CD8-positive, alpha-beta memory T cell (primary cell): ENCODE measurements at regions not wholly inside any gene's neighbourhood (a gene's known extent, or its start where the extent isn't known, plus 50 kb on each side); places are given as distances from the start of the nearest gene placed in this dataset.

Experiments
- CTCF ChIA-PET: fragments of 350-600 bp; sonication (Branson Sonifier 250); formaldehyde crosslinking; loops from one replicate; lab custom pipeline; 2021; ENCODE audit warnings: antibody characterized with exemption; lab: Charles Lee
- POLR2A ChIA-PET: fragments of 350-600 bp; sonication (Branson Sonifier 250); formaldehyde crosslinking; loops from one replicate; lab custom pipeline; 2021; ENCODE audit warnings: antibody characterized with exemption; lab: Charles Lee
- DNase-seq, 5 donors: peaks; one replicate each; pipeline versions ENCODE4 v3.0.0 to v3.0.0-alpha.2; 2020 to 2022; ENCODE audit warnings: mixed read lengths in 1 of 5
- H3K27ac ChIP-seq: one replicate; pipeline ENCODE4 v1.7.0; 2013; ENCODE audit warnings: low read depth, mild to moderate bottlenecking, low read length, moderate library complexity
- H3K27me3 ChIP-seq: 2 replicates; pipeline ENCODE4 v1.7.0; 2013; ENCODE audit warnings: low read length, mild to moderate bottlenecking; ENCODE audit not compliant: insufficient read depth, poor library complexity, severe bottlenecking
- H3K36me3 ChIP-seq: 2 replicates; pipeline ENCODE4 v1.7.0; 2013; ENCODE audit warnings: mild to moderate bottlenecking, low read length, moderate library complexity; ENCODE audit not compliant: insufficient read depth
- H3K4me1 ChIP-seq: 2 replicates; pipeline ENCODE4 v1.7.0; 2013; ENCODE audit warnings: mild to moderate bottlenecking, low read length, moderate library complexity; ENCODE audit not compliant: insufficient read depth
- H3K4me3 ChIP-seq: 2 replicates; pipeline ENCODE4 v1.7.0; 2013; ENCODE audit warnings: mild to moderate bottlenecking, low read length
- H3K9me3 ChIP-seq: 2 replicates; pipeline ENCODE4 v1.7.0; 2013; ENCODE audit warnings: mild to moderate bottlenecking, low read length
- H3K27ac Mint-ChIP-seq, 8 donors: one replicate each; pipeline ENCODE4 v1.8.0; 2020 to 2021; ENCODE audit warnings: mixed read lengths in 8 of 8, mild to moderate bottlenecking in 6 of 8, inconsistent platforms in 3 of 8, moderate library complexity in 3 of 8
- H3K27me3 Mint-ChIP-seq, 2 donors: one replicate each; pipeline ENCODE4 v1.8.0; 2020 to 2021; ENCODE audit warnings: mixed read lengths in 2 of 2, mild to moderate bottlenecking in 1 of 2, moderate library complexity in 1 of 2
- H3K36me3 Mint-ChIP-seq, 3 donors: one replicate each; pipeline ENCODE4 v1.8.0; 2020 to 2021; ENCODE audit warnings: mixed read lengths in 3 of 3, inconsistent platforms in 1 of 3, mild to moderate bottlenecking in 1 of 3
- H3K4me1 Mint-ChIP-seq, 3 donors: one replicate each; pipeline ENCODE4 v1.8.0; 2020 to 2021; ENCODE audit warnings: mixed read lengths in 3 of 3, inconsistent platforms in 1 of 3, mild to moderate bottlenecking in 1 of 3
- H3K4me3 Mint-ChIP-seq, 7 donors: one replicate each; pipeline ENCODE4 v1.8.0; 2020 to 2021; ENCODE audit warnings: mixed read lengths in 7 of 7, mild to moderate bottlenecking in 6 of 7, moderate library complexity in 4 of 7, inconsistent platforms in 2 of 7
- H3K9me3 Mint-ChIP-seq, 5 donors: one replicate each; pipeline ENCODE4 v1.8.0; 2020 to 2022; ENCODE audit warnings: mixed read lengths in 5 of 5, mild to moderate bottlenecking in 3 of 5, moderate library complexity in 2 of 5, inconsistent platforms in 1 of 5

GRCh38 chr10:20620981-20621380 is 276.1 kb downstream of the NEBL start:
- no peak overlapping the region for H3K27ac Mint-ChIP-seq
- Histone ChIP-seq H3K36me3 (no peaks in the 10 kb centered on the region), H3K4me3 (no peak overlapping the region), H3K27me3 (no peaks in the 10 kb centered on the region), H3K9me3 (no peaks in the 10 kb centered on the region), H3K27ac (no peak overlapping the region), H3K4me1 (no peaks in the 10 kb centered on the region)
- no peaks in the 10 kb centered on the region for H3K36me3 Mint-ChIP-seq
- no peak for DNase-seq
- no peaks in the 10 kb centered on the region for H3K27me3 Mint-ChIP-seq
- ChIA-PET POLR2A (no interaction called here), CTCF (no interaction called here)
- peaks cover 0 to 9% (median 2%) of the 10 kb centered on the region in 5 donors for H3K9me3 Mint-ChIP-seq
- peaks cover 0 to 1% (median 0%) of the 10 kb centered on the region in 3 donors for H3K4me1 Mint-ChIP-seq
- H3K4me3 Mint-ChIP-seq: no peak overlapping the region

- ChIA-PET CTCF (no interaction called here), POLR2A (no interaction called here)
- Mint-ChIP-seq H3K9me3 (peaks cover 0 to 16% (median 2%) of the 10 kb centered on the region in 5 donors), H3K27me3 (no peaks in the 10 kb centered on the region), H3K4me3 (no peak overlapping the region), H3K36me3 (no peaks in the 10 kb centered on the region), H3K27ac (no peak overlapping the region), H3K4me1 (peaks cover 0 to 1% (median 0%) of the 10 kb centered on the region in 3 donors)
- H3K36me3 ChIP-seq: no peaks in the 10 kb centered on the region
- H3K4me3 ChIP-seq: no peak overlapping the region
- H3K9me3 ChIP-seq: no peaks in the 10 kb centered on the region
- no peaks in the 10 kb centered on the region for H3K4me1 ChIP-seq
- H3K27ac ChIP-seq: no peak overlapping the region
- H3K27me3 ChIP-seq: no peaks in the 10 kb centered on the region
- DNase-seq: no peak
Measured at GRCh38 chr10:20618011-20618547, 279.0 kb downstream of the NEBL start.

GRCh38 chr10:20616918-20617810 is 279.9 kb downstream of the NEBL start:
- Histone ChIP-seq H3K4me1 (no peaks in the 10 kb centered on the region), H3K36me3 (no peaks in the 10 kb centered on the region), H3K27ac (no peak overlapping the region), H3K9me3 (no peaks in the 10 kb centered on the region), H3K27me3 (no peaks in the 10 kb centered on the region), H3K4me3 (no peak overlapping the region)
- Mint-ChIP-seq H3K9me3 (peaks cover 0 to 16% (median 3%) of the 10 kb centered on the region in 5 donors), H3K27ac (peak overlapping the region in 2 of 8 donors; percentile 6 to 58), H3K27me3 (no peaks in the 10 kb centered on the region), H3K4me1 (peaks cover 0 to 1% (median 0%) of the 10 kb centered on the region in 3 donors), H3K4me3 (peak overlapping the region in 2 of 7 donors; percentile 4 to 33), H3K36me3 (no peaks in the 10 kb centered on the region)
- ChIA-PET POLR2A (no interaction called here), CTCF (no interaction called here)
- DNase-seq: peak in 1 of 5 donors; percentile 5

GRCh38 chr10:20616056-20616671 is 280.9 kb downstream of the NEBL start:
- Histone ChIP-seq H3K4me1 (no peaks in the 10 kb centered on the region), H3K4me3 (no peak overlapping the region), H3K36me3 (no peaks in the 10 kb centered on the region), H3K27ac (no peak overlapping the region), H3K9me3 (no peaks in the 10 kb centered on the region), H3K27me3 (no peaks in the 10 kb centered on the region)
- no peaks in the 10 kb centered on the region for H3K36me3 Mint-ChIP-seq
- peaks cover 0 to 17% (median 3%) of the 10 kb centered on the region in 5 donors for H3K9me3 Mint-ChIP-seq
- POLR2A ChIA-PET: no interaction called here
- no peak overlapping the region for H3K4me3 Mint-ChIP-seq
- H3K4me1 Mint-ChIP-seq: peaks cover 0 to 1% (median 0%) of the 10 kb centered on the region in 3 donors
- DNase-seq: no peak
- H3K27ac Mint-ChIP-seq: no peak overlapping the region
- CTCF ChIA-PET: no interaction called here
- H3K27me3 Mint-ChIP-seq: no peaks in the 10 kb centered on the region

GRCh38 chr10:20615395-20615794 is 281.7 kb downstream of the NEBL start:
- Mint-ChIP-seq H3K27me3 (no peaks in the 10 kb centered on the region), H3K9me3 (peaks cover 0 to 19% (median 4%) of the 10 kb centered on the region in 5 donors), H3K36me3 (no peaks in the 10 kb centered on the region), H3K27ac (peak overlapping the region in 1 of 8 donors; percentile 5), H3K4me1 (peaks cover 0 to 1% (median 0%) of the 10 kb centered on the region in 3 donors), H3K4me3 (no peak overlapping the region)
- Histone ChIP-seq H3K27me3 (no peaks in the 10 kb centered on the region), H3K27ac (no peak overlapping the region), H3K36me3 (no peaks in the 10 kb centered on the region), H3K4me1 (no peaks in the 10 kb centered on the region), H3K4me3 (no peak overlapping the region), H3K9me3 (no peaks in the 10 kb centered on the region)
- no peak for DNase-seq
- POLR2A ChIA-PET: no interaction called here
- CTCF ChIA-PET: no interaction called here

- DNase-seq: no peak
- Histone ChIP-seq H3K36me3 (no peaks in the 10 kb centered on the region), H3K27me3 (no peaks in the 10 kb centered on the region), H3K9me3 (no peaks in the 10 kb centered on the region), H3K4me3 (no peak overlapping the region), H3K4me1 (no peaks in the 10 kb centered on the region), H3K27ac (no peak overlapping the region)
- ChIA-PET POLR2A (no interaction called here), CTCF (no interaction called here)
- H3K27ac Mint-ChIP-seq: no peak overlapping the region
- H3K9me3 Mint-ChIP-seq: peaks cover 0 to 19% (median 4%) of the 10 kb centered on the region in 5 donors
- no peaks in the 10 kb centered on the region for H3K27me3 Mint-ChIP-seq
- H3K36me3 Mint-ChIP-seq: no peaks in the 10 kb centered on the region
- no peak overlapping the region for H3K4me3 Mint-ChIP-seq
- H3K4me1 Mint-ChIP-seq: peaks cover 0 to 1% (median 0%) of the 10 kb centered on the region in 3 donors
Measured at GRCh38 chr10:20614911-20615310, 282.2 kb downstream of the NEBL start.

GRCh38 chr10:20608503-20608902 is 288.6 kb downstream of the NEBL start:
- Mint-ChIP-seq H3K9me3 (peaks cover 0 to 10% (median 6%) of the 10 kb centered on the region in 5 donors), H3K4me3 (no peak overlapping the region), H3K27ac (no peak overlapping the region), H3K27me3 (no peaks in the 10 kb centered on the region), H3K36me3 (no peaks in the 10 kb centered on the region), H3K4me1 (no peaks in the 10 kb centered on the region)
- ChIA-PET CTCF (no interaction called here), POLR2A (no interaction called here)
- no peaks in the 10 kb centered on the region for H3K9me3 ChIP-seq
- no peak overlapping the region for H3K4me3 ChIP-seq
- DNase-seq: no peak
- no peak overlapping the region for H3K27ac ChIP-seq
- no peaks in the 10 kb centered on the region for H3K36me3 ChIP-seq
- H3K27me3 ChIP-seq: no peaks in the 10 kb centered on the region
- H3K4me1 ChIP-seq: no peaks in the 10 kb centered on the region

- H3K4me1 ChIP-seq: no peaks in the 10 kb centered on the region
- DNase-seq: no peak
- ChIA-PET POLR2A (no interaction called here), CTCF (no interaction called here)
- Mint-ChIP-seq H3K36me3 (no peaks in the 10 kb centered on the region), H3K4me3 (no peak overlapping the region), H3K27ac (no peak overlapping the region), H3K9me3 (peaks cover 0 to 10% (median 6%) of the 10 kb centered on the region in 5 donors), H3K4me1 (no peaks in the 10 kb centered on the region), H3K27me3 (no peaks in the 10 kb centered on the region)
- no peak overlapping the region for H3K27ac ChIP-seq
- no peaks in the 10 kb centered on the region for H3K36me3 ChIP-seq
- no peaks in the 10 kb centered on the region for H3K9me3 ChIP-seq
- no peak overlapping the region for H3K4me3 ChIP-seq
- no peaks in the 10 kb centered on the region for H3K27me3 ChIP-seq
Measured at GRCh38 chr10:20606985-20607384, 290.1 kb downstream of the NEBL start.
